Activated CD4-positive, alpha-beta T cell treated with anti-CD3 and anti-CD28 coated beads for 48 hours (primary cell): ENCODE measurements at regions not wholly inside any gene's neighbourhood (a gene's known extent, or its start where the extent isn't known, plus 50 kb on each side); places are given as distances from the start of the nearest gene placed in this dataset.
"Not testable (repeated sequence)": the region's sequence is repeated elsewhere in the genome, so short reads cannot be mapped to it uniquely, and the experiment has no call there.

Experiments used
- DNase-seq: peaks from one replicate; pipeline ENCODE4 v3.0.0-alpha.2; 2020

GRCh38 chr1:105459759-105460158 is 1596.7 kb upstream of the PRMT6 start:
- DNase-seq = no peak

DNA sequence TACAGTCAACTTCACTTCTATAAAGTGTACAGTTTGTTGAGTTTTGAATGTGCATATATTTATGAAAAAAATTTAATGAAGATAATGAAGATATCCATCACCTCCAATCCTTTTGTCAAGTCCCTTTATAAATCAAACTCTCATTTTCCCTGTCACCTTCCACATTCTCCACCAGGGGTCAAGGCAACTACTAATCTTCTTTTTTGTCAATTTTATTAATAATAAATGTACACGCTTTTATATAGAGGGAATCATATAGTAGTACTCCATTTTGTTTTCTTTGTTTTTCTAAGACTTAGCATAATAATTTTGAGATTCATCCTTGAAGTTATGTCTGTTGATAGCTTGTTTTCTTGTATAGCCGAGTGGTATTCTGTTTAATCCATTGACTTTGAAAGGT is 1594.2 kb upstream of the PRMT6 start:
- DNase-seq = no peak

DNA sequence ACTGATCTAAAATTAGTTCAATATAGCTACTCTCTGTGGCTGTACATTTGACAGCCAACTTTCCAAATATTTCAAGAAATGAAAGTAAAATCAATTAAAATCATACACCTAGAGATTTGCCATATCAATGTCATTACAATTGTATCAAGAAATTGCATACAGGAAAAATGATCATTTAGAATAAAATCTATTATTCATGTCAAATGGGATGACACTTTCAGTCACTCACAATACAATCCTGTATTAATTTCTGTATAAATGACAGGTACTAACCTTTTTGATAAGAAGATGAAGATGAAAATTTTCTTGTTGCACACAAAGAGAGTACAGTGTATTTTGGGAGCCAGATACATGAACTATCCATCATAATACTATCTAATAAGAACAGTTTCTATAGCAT is 1588.9 kb upstream of the PRMT6 start:
- no peak for DNase-seq

- DNase-seq = not testable (repeated sequence)
Measured at GRCh38 chr1:105470541-105470940, 1585.9 kb upstream of the PRMT6 start.

- no peak for DNase-seq
Measured at GRCh38 chr1:105483436-105483835, 1573.0 kb upstream of the PRMT6 start.

- DNase-seq = no peak
Measured at GRCh38 chr1:105485207-105485606, 1571.3 kb upstream of the PRMT6 start.

DNA sequence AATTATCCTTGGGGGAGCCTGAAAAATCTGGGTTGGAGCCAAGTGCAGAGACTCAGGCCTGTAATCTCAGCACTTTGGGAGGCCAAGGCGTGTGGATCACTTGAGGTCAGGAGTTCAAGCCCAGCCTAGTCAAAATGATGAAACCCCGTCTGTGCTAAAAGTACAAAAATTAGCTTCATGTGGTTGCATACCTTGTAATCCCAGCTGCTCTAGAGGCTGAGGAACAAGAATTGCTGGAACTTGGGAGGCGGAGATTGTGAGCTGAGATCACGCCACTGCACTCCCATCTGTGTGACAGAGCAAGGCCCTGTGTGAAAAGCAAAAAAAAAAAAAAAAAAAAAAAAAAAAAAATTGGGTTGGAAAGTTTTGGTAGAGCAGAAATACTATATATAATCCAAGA is 1563.6 kb upstream of the PRMT6 start:
- no peak for DNase-seq

DNA sequence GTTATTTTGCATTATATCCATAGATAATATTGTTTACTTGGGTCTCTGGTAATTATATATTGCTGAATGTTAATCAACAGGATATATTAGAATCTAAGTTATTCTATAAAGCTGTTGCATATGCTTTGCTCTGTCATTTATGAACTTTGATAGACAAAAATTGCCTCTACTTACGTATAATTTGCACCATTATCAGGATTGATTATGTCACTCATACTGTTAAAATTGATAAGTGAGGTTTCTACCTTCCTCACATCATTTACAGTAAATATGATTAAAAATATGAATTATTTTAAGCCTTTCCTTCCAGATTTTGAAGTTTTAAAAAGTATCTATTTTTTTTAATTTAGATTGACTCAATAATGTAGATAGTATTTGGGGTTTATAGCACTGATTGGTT is 1540.4 kb upstream of the PRMT6 start:
- no peak for DNase-seq

GRCh38 chr1:105533996-105534395 is 1522.5 kb upstream of the PRMT6 start:
- DNase-seq = no peak

- DNase-seq = no peak
Measured at GRCh38 chr1:105544475-105544874, 1512.0 kb upstream of the PRMT6 start.

- DNase-seq = no peak
Measured at GRCh38 chr1:105556266-105556665, 1500.2 kb upstream of the PRMT6 start.

- DNase-seq = no peak
Measured at GRCh38 chr1:105558023-105558422, 1498.5 kb upstream of the PRMT6 start.

GRCh38 chr1:105565006-105565405 is 1491.5 kb upstream of the PRMT6 start:
- DNase-seq = no peak

DNA sequence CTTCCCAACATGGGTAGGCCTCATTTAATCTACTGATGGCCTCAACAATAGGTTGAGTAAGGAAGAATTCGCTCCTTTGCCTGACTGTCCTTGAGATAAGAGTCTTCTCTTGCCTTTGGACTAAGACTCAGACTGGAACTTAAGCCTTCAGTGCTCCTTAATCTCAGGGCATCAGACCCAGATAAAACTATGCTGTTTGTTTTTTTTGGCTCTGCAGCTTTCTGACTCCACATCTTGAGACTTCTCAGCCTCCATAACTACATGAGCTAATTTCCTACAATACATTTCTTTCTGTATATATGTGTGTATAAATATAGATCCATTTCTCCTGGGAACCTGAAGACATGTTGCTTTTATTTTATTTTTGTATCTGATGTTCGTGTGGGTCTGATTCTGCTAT is 1470.7 kb upstream of the PRMT6 start:
- no peak for DNase-seq

DNA sequence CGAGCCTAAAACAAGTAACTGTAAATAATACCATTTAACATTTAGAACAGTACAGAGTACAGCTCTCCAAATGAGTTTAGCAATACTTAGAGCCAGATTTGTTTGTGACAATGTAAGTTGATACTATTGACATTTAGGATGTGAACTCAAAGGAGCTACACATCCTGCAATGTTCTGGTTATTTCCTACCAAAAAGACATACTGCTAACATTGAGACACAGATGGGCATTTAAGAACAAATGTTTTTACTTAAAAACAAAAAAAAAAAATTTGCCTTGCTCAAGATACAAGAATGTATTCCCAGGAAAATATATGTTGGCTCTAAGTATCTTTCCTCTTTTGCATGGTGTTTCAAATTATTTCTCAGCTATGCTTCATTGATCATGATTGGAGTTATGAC is 1464.8 kb upstream of the PRMT6 start:
- no peak for DNase-seq

- no peak for DNase-seq
Measured at GRCh38 chr1:105608713-105609112, 1447.8 kb upstream of the PRMT6 start.

DNA sequence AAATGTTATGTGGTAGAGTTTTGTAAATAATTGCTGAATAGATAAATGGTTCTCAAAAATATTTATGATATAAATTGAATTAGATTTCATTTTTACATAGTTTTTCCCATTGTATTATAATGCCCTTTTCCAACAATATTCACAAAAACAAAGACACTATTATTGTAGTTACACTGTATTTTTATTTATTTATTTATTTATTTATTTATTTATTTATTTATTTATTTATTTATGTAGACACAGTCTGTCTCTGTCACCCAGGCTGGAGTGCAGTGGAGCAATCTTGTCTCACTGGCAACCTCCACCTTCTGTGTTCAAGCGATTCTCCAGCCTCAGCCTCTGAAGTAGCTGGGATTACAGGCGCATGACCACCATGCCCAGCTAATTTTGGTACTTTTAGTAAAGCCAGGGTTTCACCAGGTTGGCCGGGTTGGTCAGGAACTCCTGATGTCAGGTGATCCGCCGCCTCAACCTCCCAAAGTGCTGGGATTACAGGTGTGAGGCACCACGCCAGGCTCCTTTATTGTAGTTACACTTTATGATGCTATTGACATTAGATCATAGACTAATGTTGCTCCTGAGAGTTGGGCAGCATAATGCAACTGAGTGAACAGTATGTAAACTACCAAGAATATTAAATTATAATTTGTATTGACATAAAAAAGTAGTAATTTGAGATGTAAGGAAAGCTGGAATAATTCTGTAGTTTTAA is 1430.0 kb upstream of the PRMT6 start:
- DNase-seq = no peak

- not testable (repeated sequence) for DNase-seq
Measured at GRCh38 chr1:105631153-105631744, 1425.2 kb upstream of the PRMT6 start.

DNA sequence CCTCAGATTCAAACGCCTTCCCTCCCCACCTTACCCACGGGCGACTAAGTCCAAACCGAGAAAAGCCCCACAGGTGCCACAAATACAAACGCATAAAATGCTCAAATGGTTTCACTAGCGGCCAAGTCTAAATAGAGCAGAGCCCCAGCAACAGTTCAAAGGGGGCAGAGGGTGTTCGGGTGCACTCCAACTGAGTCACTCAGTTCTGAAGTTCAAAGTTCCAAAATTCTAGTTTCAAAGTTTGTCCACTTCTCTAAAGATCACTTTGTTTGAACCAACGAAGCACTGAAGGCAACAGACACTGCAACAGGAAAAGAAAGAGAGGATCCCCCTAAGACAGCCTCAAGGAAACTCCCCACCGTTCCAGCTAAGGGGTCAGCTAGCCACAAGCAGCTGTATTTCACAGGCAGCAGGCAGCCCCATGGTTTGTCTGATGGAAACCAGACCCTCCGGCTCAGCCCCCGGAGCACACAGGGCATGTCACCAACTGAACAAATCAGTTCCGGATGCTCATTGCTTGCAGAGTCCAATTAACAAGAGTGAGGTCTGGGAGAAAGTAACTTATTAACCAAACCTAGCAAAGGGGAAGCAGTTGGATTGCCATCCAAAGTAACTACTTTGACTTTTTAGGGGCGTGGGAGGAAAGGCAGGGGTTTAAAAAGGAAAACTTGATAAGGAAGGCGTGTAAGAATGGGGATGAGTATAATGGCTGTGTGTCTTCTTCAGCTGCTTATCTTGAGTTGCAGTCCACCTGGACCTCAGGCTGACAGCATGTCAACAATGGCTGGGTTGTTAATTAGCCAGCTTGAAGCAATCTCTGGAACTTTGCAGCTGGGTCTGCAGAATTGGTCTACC is 1423.9 kb upstream of the PRMT6 start:
- DNase-seq = no peak

DNA sequence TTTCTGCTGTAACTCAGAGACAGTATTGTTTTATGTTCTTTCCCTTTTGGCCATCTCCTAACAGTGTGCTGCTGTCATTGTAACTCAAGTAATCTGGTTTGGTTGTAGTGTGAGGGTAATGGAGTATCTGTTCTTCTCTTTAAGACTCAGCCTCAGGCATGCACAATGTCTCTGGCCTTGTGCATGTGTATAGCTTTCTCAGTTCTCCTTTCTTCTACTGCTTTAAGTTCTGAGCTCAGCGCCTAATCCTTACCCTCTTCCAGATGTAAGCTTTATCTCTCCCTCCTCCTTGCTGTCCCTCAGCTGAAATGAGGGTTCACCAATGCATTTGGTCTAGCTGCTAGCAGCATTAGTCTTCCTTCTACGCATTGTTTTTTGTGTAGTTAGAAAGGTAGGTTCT is 1420.4 kb upstream of the PRMT6 start:
- no peak for DNase-seq

- DNase-seq = no peak
Measured at GRCh38 chr1:105641407-105641806, 1415.1 kb upstream of the PRMT6 start.

GRCh38 chr1:105652109-105652508 is 1404.4 kb upstream of the PRMT6 start:
- DNase-seq = no peak

DNA sequence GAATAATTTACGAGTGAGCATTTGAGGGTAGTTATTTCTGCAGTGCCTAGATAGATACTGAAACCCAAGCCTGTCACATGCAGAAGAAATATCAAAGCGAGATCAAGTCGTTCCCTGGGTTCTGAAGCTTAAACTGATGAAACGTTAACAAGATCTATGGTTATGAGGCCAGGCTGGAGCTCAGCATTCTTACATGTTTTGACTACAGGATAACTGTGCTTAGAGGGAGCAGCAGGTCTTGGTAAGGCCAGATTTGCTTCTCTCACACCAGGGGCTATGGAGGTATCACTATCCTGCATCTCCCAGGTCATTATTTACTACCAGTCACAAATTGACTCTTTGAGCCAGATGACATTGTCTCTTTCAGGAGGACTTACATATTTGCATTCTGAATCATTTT is 1401.4 kb upstream of the PRMT6 start:
- DNase-seq = no peak

DNA sequence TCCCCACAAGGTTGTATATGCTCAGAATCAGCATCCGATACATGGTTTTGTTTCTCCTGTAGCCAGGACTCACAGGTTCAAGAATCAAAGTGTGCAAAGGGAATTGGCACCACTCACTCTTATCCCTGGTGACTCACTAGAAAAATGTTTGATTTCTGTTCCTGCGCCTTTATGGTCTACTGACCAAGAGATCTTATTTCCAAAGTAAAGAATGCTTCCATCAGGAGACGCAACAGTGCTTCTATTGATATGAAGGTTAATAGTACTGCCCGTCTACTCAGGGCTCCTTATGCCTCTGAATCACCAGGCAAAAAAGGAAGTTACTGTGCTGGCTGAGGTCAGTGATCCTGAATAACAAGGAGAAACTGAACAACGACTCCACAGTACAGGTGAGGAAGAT is 1392.0 kb upstream of the PRMT6 start:
- no peak for DNase-seq
